ENCODE measurements at regions not wholly inside any gene's neighbourhood (a gene's known extent, or its start where the extent isn't known, plus 50 kb on each side); places are given as distances from the start of the nearest gene placed in this dataset.

DNA sequence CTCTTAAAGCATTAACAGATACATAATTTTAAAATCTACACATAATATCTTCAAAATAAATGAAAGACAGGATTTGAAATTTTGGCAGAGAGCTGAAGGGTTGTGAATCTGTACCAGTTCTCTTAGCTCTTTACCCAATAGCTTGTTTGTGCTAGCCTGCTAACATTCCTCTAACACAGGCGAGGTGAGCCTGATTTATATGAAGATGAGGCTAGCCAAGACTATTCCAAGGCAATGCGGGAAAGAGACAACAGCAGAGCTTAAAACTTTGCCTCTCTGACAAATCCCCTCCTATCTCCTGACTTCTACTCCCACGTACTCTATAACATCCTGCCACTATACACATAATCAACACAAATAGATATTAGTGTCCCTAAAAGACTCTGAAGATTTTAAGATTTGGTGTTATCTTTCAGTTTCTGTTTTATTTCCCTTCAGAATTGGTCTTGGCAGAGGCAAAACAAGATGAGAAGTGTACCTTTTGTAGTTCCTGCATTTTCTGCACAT is 745.6 kb upstream of the ZNF608 start:
- no peak overlapping the region for H3K4me3 ChIP-seq (ENCODE audit: low read depth, low read length)
- ChIA-PET CTCF (no interaction called here), POLR2A (no interaction called here)
- TF ChIP-seq, protein P1, sequence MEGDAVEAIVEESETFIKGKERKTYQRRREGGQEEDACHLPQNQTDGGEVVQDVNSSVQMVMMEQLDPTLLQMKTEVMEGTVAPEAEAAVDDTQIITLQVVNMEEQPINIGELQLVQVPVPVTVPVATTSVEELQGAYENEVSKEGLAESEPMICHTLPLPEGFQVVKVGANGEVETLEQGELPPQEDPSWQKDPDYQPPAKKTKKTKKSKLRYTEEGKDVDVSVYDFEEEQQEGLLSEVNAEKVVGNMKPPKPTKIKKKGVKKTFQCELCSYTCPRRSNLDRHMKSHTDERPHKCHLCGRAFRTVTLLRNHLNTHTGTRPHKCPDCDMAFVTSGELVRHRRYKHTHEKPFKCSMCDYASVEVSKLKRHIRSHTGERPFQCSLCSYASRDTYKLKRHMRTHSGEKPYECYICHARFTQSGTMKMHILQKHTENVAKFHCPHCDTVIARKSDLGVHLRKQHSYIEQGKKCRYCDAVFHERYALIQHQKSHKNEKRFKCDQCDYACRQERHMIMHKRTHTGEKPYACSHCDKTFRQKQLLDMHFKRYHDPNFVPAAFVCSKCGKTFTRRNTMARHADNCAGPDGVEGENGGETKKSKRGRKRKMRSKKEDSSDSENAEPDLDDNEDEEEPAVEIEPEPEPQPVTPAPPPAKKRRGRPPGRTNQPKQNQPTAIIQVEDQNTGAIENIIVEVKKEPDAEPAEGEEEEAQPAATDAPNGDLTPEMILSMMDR (IDR thresholded peaks at IDR 0.05; ENCODE audit: insufficient read depth, low read length, missing control alignments): no peak
- no peak for DNase-seq (ENCODE audit: low read depth, low spot score)

DNA sequence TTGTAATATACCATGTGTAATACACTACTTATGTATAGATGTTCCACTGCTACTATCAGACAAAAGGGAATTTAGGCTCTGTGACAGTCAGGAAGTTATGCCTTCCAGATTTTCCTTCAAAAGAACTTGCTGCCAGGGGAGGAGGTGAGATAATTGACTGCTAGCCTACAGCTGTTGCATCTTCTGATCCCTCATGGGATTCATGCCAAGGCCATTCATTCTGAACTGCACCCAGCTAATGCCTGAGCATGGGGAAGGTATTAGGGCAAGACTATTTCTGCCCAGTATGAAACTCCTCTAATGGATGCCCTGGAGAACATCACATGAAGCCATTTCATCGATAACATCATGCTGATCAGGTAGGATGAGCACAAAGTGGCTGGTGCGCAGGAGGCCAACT is 746.5 kb upstream of the ZNF608 start:
- no peak for DNase-seq (ENCODE audit: low read depth, low spot score)
- CTCF ChIA-PET: no interaction called here
- POLR2A ChIA-PET: no interaction called here

DNA sequence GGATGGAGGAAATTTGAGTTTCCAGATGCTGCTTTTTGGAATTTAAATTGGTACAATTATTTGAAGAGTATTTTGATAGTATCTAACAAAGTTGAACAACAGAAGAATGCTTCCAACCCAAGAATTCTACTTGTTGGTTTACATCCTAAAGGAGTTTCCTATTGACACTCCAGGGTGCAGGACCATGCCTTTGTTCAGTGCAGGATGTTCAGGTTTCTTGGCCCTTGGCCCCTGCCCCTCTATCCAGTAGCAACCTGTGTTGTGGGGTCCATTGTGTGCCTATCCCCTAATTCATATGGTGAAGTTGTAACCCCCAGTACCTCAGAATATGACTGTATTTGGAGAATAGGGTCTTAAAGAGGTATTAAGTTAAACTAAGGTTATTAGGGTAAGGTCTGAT is 750.0 kb upstream of the ZNF608 start:
- POLR2A ChIA-PET: no interaction called here
- DNase-seq (ENCODE audit: low read depth, low spot score): no peak
- CTCF ChIA-PET: no interaction called here
- TF ChIP-seq, protein P1 (IDR thresholded peaks at IDR 0.05; ENCODE audit: insufficient read depth, low read length, missing control alignments): no peak
- no peak overlapping the region for H3K4me3 ChIP-seq (ENCODE audit: low read depth, low read length)

More for the DNA sequence above, 746.5 kb upstream of the ZNF608 start:
- H3K4me3 ChIP-seq (ENCODE audit: low read depth, low read length): no peak overlapping the region
- TF ChIP-seq, protein P1 (IDR thresholded peaks at IDR 0.05; ENCODE audit: insufficient read depth, low read length, missing control alignments): no peak

DNA sequence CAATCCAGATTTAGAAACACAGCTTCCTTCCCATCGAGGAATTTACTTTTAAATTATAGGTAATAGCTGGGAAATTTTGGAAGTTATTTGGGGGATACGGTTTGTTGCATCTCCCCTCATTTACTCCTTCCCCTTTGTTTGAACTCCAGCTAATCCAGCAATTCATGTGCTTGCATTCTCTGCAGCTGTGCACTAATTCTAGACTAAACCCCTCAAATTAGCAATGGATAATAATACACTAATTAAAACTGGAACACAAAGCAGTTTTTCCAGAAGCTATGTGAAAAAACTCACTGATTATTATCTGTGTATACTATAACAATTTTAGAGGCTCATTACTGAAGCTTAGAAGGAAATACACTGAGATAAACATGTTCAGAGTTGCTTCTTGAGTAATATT is 751.2 kb upstream of the ZNF608 start:
- no peak overlapping the region for H3K4me3 ChIP-seq (ENCODE audit: low read depth, low read length)
- CTCF ChIA-PET: no interaction called here
- no peak for DNase-seq (ENCODE audit: low read depth, low spot score)
- TF ChIP-seq, protein P1 (IDR thresholded peaks at IDR 0.05; ENCODE audit: insufficient read depth, low read length, missing control alignments): no peak
- POLR2A ChIA-PET: no interaction called here

DNA sequence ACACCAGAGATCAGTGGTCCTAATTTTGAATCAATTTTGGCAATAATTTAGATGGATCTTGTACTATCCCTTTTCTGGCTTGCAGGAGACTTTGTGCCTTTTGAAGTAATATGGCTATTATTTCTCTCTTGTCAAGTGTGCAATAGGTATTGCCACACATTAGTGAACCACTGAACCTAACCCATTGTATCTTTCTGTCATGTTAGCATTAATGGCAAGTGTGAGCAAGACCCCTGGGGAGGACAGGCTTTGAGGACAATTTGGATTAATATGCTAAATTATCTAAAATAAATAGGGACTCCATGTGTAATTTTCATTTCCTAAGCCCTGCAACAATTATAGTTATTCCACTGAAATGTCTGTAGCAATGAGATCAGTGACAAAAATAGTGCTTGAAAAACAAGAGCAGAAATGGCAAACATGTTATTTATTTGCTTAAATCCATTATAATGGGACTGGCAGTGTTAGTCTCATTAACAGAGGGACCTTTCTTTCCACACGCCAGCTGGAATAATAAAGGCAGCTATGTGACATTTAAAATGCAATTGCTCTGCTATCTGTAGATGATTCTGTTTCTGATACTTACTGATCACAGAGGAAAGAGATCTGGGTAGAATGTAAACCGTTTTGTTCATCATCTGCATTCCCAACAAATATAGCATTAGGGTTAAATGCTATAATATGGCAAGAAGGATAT is 753.3 kb upstream of the ZNF608 start:
- ChIA-PET POLR2A (no interaction called here), CTCF (no interaction called here)
- no peak overlapping the region for H3K4me3 ChIP-seq (ENCODE audit: low read depth, low read length)
- TF ChIP-seq, protein P1 (IDR thresholded peaks at IDR 0.05; ENCODE audit: insufficient read depth, low read length, missing control alignments): no peak
- no peak for DNase-seq (ENCODE audit: low read depth, low spot score)

DNA sequence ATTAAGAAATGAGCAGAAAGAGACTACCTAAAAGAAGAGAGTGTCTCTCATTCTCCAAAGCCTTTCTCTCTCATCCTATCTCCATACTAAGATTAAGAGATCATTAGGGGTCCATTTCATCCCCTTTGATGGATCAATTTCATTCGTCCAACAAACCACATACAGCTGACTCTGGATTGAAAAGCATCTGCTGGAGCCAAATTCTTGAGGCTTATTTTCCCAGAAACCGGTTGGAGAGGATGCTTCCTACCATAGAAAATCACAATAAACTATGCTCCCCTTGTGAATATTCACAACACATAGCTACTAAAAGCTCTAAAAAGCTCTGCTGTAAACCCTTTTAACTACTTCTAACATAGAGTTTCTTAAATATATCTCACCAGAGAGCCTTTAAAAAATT is 755.0 kb upstream of the ZNF608 start:
- TF ChIP-seq, protein P1 (IDR thresholded peaks at IDR 0.05; ENCODE audit: insufficient read depth, low read length, missing control alignments): no peak
- no peak for DNase-seq (ENCODE audit: low read depth, low spot score)
- ChIA-PET POLR2A (no interaction called here), CTCF (no interaction called here)
- no peak overlapping the region for H3K4me3 ChIP-seq (ENCODE audit: low read depth, low read length)
